Esophagus squamous epithelium (tissue), 5 donors: ENCODE measurements at regions not wholly inside any gene's neighbourhood (a gene's known extent, or its start where the extent isn't known, plus 50 kb on each side); places are given as distances from the start of the nearest gene placed in this dataset.

Experiments used
- DNase-seq: peaks from one replicate; lab custom pipeline; 2025; lab: John Stamatoyannopoulos, UW
- H3K27ac ChIP-seq, 4 donors: fragments of 200-600 bp; sonication (generic); one replicate each; pipeline ENCODE4 v1.5.1; 2016 to 2019; ENCODE audit warnings: mild to moderate bottlenecking in 1 of 4
- H3K27me3 ChIP-seq, 4 donors: fragments of 200-600 bp; sonication (generic); 1 replicate in 3 of 4; 2 replicates in 1 of 4; pipeline versions ENCODE4 v1.5.1 to v1.6.0; 2017 to 2021; ENCODE audit warnings: antibody characterized with exemption in 1 of 4
- H3K36me3 ChIP-seq, 3 donors: fragments of 200-600 bp; sonication (generic); one replicate each; pipeline ENCODE4 v1.5.1; 2016 to 2019
- H3K4me1 ChIP-seq, 3 donors: fragments of 200-600 bp; sonication (generic); one replicate each; pipeline ENCODE4 v1.5.1; 2017 to 2019
- H3K4me3 ChIP-seq, 4 donors: fragments of 200-600 bp; sonication (generic); 1 replicate in 3 of 4; 2 replicates in 1 of 4; pipeline ENCODE4 v1.5.1; 2016 to 2019; ENCODE audit warnings: mild to moderate bottlenecking in 2 of 4, moderate library complexity in 1 of 4
- H3K9me3 ChIP-seq, 3 donors: fragments of 200-600 bp; sonication (generic); one replicate each; pipeline ENCODE4 v1.5.1; 2016 to 2019
- POLR2A ChIP-seq, 4 donors: fragments of 450-650 bp; IDR thresholded peaks; one replicate each; pipeline ENCODE4 v1.6.1; 2017; ENCODE audit warnings: antibody characterized with exemption in 4 of 4, mild to moderate bottlenecking in 4 of 4, moderate library complexity in 3 of 4
- WGBS, 2 donors: methylation state at CpG; one replicate each; pipeline ENCODE4 v1.1.5; 2018; 5-methylcytosine and 5-hydroxymethylcytosine counted together
- intact Hi-C: fragments of 100-400 bp; cut with DNase I; formaldehyde crosslinking; loops from one replicate; pipeline ENCODE4 v1.15.0; 2022
- TF ChIP-seq, protein P1 (sequence below), 6 experiments: fragments of 450-650 bp in 4 of 6; fragments of 200-600 bp in 2 of 6; sonication (generic) in 2 of 6; IDR thresholded peaks; one replicate each; pipeline ENCODE4 v1.5.1; 2016 to 2019; ENCODE audit warnings: antibody characterized with exemption in 6 of 6, mild to moderate bottlenecking in 4 of 6, moderate library complexity in 4 of 6
- donor health status: DM: yes; HTN: yes; CAD: no.

DNA sequence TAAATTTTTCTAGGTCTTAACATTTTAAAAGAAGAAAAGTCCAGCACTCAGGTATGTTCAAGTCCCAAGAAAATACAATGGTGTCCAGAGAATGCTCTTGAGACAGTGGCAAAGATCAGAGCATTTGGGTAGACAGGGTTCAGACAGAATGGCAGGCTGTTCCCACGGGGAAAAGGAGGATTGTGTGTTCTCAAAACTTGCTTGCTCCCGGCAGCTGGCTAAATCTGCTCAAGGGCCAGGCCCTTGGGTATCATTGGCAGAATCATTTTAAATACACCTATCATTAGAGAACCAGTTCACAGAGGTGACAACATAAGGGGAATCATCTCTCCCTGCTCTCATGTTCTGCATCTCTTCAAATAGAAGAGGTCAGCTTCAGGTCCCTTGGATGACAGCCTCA is 456.3 kb downstream of the DTHD1 start:
- H3K9me3 ChIP-seq: no peaks in the 10 kb centered on the region
- DNase-seq: no peak
- TF ChIP-seq, protein P1, sequence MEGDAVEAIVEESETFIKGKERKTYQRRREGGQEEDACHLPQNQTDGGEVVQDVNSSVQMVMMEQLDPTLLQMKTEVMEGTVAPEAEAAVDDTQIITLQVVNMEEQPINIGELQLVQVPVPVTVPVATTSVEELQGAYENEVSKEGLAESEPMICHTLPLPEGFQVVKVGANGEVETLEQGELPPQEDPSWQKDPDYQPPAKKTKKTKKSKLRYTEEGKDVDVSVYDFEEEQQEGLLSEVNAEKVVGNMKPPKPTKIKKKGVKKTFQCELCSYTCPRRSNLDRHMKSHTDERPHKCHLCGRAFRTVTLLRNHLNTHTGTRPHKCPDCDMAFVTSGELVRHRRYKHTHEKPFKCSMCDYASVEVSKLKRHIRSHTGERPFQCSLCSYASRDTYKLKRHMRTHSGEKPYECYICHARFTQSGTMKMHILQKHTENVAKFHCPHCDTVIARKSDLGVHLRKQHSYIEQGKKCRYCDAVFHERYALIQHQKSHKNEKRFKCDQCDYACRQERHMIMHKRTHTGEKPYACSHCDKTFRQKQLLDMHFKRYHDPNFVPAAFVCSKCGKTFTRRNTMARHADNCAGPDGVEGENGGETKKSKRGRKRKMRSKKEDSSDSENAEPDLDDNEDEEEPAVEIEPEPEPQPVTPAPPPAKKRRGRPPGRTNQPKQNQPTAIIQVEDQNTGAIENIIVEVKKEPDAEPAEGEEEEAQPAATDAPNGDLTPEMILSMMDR (IDR thresholded peaks at IDR 0.05): no peak
- TF ChIP-seq POLR2A (IDR thresholded peaks at IDR 0.05): no peak
- no peaks in the 10 kb centered on the region for H3K36me3 ChIP-seq
- 79 to 90% methylated on average over 2 of the region's 2 CpGs for WGBS, 2 donors
- H3K4me3 ChIP-seq: no peak overlapping the region
- H3K4me1 ChIP-seq: no peaks in the 10 kb centered on the region
- intact Hi-C loops: no loop called here
- H3K27me3 ChIP-seq: no peaks in the 10 kb centered on the region
- H3K27ac ChIP-seq: no peak overlapping the region

DNA sequence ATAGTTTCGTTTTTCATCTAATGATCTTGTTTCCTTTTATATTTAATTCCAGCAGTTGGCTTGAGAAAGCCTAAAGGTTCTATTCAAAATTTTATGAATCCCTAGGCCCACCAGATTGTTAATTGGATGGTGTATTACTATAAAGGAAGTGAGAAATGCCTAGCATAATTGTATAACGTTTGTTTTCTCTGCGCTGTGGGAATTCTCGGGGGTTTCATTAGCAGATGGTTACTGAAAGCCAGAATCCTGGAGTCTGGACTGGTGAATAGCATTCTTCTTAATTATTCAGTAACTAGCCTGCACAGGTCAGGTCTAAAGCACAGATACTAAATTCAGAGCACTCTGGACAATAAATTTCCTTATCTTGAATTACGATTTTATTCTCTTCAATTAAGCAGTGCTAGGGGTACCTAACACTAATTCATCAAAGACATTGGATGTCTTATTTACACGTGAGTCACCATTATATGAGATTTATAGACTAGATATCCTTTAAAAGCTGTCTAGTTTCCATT is 459.4 kb downstream of the DTHD1 start:
- TF ChIP-seq POLR2A (IDR thresholded peaks at IDR 0.05): no peak
- TF ChIP-seq, protein P1 (IDR thresholded peaks at IDR 0.05): no peak
- H3K9me3 ChIP-seq: no peaks in the 10 kb centered on the region
- no peak for DNase-seq
- intact Hi-C loops: no loop called here
- H3K4me1 ChIP-seq: no peaks in the 10 kb centered on the region
- H3K36me3 ChIP-seq: no peaks in the 10 kb centered on the region
- no peaks in the 10 kb centered on the region for H3K27me3 ChIP-seq
- 29 to 35% methylated on average over 6 of the region's 6 CpGs for WGBS, 2 donors
- H3K27ac ChIP-seq: no peak overlapping the region
- H3K4me3 ChIP-seq: no peak overlapping the region

DNA sequence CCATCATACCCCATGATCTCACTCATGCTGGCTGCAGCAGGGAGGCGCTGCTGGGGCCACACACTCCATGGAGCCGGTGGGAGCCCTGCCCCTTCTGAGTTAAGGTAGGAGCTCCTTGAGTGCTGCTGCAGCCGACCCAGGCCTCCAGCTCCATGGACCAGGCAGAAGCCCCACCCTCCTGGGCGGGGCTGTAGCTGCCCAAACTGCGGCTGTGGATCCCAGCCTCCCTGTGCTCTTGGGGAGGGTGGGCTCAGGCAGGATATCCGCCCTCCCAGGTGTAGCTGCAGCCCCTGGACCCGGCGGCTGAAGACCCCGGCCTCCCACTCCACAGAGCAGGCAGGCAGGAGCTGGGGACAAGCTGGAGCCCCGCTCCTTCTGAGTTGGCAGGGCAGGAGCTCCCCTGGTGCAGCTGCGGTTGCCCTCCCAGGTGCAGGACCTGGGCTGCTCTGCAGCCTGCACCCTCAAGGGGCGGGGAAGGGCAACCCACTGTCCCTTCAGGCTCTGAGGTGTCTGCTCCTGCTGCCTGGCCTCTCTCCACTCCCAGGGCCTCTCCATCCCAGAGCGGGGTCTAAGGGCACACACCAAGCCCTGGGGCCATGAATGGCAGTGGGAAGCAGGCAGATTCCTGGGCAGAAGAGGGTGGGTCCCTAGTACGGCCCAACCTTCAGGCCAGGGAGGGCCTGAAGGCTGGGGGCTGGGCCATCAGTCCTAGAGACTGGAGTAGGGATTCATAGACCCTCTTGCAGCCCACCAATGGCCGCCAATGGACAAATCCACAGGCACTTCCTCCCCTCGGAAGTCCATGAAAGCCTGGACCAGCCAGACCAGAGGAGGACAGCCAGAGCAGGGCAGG is 466.1 kb downstream of the DTHD1 start:
- Histone ChIP-seq H3K4me3 (no peak overlapping the region), H3K4me1 (no peaks in the 10 kb centered on the region), H3K27me3 (no peaks in the 10 kb centered on the region), H3K36me3 (no peaks in the 10 kb centered on the region), H3K27ac (no peak overlapping the region), H3K9me3 (no peaks in the 10 kb centered on the region)
- intact Hi-C loops: no loop called here
- DNase-seq: no peak
- 67% methylated on average over 3 to 4 of the region's 16 CpGs for WGBS, 2 donors
- TF ChIP-seq, protein P1 (IDR thresholded peaks at IDR 0.05): no peak
- no peak for TF ChIP-seq POLR2A (IDR thresholded peaks at IDR 0.05)

DNA sequence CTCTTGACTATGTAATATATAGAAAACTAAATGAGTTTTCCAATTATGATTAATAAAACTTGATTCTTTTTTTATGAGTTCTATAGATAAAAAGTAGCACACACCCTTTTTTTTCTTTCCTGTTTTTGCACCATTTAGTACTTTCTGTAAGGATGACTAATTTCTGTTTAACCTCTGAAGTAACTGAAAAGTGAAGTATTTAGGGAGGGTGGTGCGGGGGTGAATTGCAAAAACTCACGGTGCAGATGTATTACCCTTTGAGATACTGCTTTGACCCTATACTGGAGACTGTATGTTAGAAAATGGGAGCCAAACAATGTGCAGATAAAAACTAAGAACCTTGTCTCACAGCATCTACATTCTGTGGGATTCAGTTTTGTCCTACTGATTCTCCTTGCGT is 471.6 kb downstream of the DTHD1 start:
- Histone ChIP-seq H3K9me3 (no peaks in the 10 kb centered on the region), H3K4me3 (no peak overlapping the region), H3K27ac (no peak overlapping the region), H3K27me3 (no peaks in the 10 kb centered on the region), H3K4me1 (no peaks in the 10 kb centered on the region), H3K36me3 (no peaks in the 10 kb centered on the region)
- intact Hi-C loops: no loop called here
- 53 to 80% methylated on average over 3 of the region's 3 CpGs for WGBS, 2 donors
- TF ChIP-seq, protein P1 (IDR thresholded peaks at IDR 0.05): no peak
- TF ChIP-seq POLR2A (IDR thresholded peaks at IDR 0.05): no peak
- DNase-seq: no peak

DNA sequence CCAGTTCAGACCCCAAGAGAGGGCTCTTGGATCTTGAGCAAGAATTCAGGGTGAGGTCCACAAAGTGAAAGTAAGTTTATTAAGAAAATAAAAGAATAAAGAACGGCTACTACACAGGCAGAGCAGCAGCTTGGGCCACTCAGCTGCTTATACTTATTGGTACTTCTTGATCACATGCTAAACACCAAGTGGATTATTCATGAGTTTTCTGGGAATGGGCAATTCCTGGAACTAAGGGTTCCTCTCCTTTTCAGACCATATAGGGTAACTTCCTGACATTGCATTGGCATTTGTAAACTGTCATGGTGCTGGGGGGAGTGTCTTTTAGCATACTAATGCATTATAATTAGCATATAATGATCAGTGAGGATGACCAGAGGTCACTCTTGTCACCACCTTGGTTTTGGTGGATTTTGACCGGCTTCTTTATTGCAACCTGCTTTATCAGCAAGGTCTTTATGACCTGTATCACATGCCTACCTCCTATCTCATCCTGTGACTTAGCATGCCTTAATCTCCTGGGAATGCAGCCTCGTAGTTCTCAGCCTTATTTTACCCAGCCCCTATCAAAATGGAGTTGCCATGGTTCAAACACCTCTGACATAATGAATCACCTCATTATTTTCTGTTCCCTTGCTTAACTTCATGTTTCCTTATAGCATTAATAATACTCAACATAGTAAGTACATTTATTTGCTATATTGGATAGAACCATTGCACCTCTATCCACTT is 476.3 kb downstream of the DTHD1 start:
- no peak for DNase-seq
- no peak for TF ChIP-seq POLR2A (IDR thresholded peaks at IDR 0.05)
- TF ChIP-seq, protein P1 (IDR thresholded peaks at IDR 0.05): no peak
- Histone ChIP-seq H3K27ac (no peak overlapping the region), H3K4me3 (no peak overlapping the region), H3K27me3 (no peaks in the 10 kb centered on the region), H3K9me3 (no peaks in the 10 kb centered on the region), H3K36me3 (no peaks in the 10 kb centered on the region), H3K4me1 (no peaks in the 10 kb centered on the region)
- intact Hi-C loops: no loop called here
- WGBS, 2 donors: 68 to 73% methylated on average over 3 of the region's 3 CpGs
